ENCODE measurements at regions not wholly inside any gene's neighbourhood (a gene's known extent, or its start where the extent isn't known, plus 50 kb on each side); places are given as distances from the start of the nearest gene placed in this dataset.

- Histone ChIP-seq H3K4me1 (ENCODE audit: control insufficient read depth, insufficient read depth, low read length) (no peaks in the 10 kb centered on the region), H3K4me3 (ENCODE audit: low read length) (no peak overlapping the region), H3K36me3 (ENCODE audit: control insufficient read depth, insufficient read depth, low read length) (no peaks in the 10 kb centered on the region), H3K27me3 (ENCODE audit: control insufficient read depth, insufficient read depth, low read length) (no peaks in the 10 kb centered on the region), H3K9me3 (ENCODE audit: control insufficient read depth, insufficient read depth, low read length) (no peaks in the 10 kb centered on the region), H3K27ac (ENCODE audit: low read length) (no peak overlapping the region)
- no peak overlapping the region for H3K27ac Mint-ChIP-seq
- H3K9me3 Mint-ChIP-seq: peaks cover 2 to 3% of the 10 kb centered on the region in 2 donors
- ATAC-seq (no peak), DNase-seq (no peak)
- no peak overlapping the region for H3K4me3 Mint-ChIP-seq
- no peaks in the 10 kb centered on the region for H3K4me1 Mint-ChIP-seq
- intact Hi-C loops (cut with micrococcal nuclease): no loop called here
- H3K36me3 Mint-ChIP-seq: no peaks in the 10 kb centered on the region
- no peak for TF ChIP-seq CTCF (IDR thresholded peaks at IDR 0.05)
- no peaks in the 10 kb centered on the region for H3K27me3 Mint-ChIP-seq (ENCODE audit: low read depth in 2 of 2)
Observed at GRCh38 chr4:163638909-163639308, 144.4 kb downstream of the TMA16 start.

GRCh38 chr4:163649557-163650091, 155.1 kb downstream of the TMA16 start:
- Histone ChIP-seq H3K4me1 (ENCODE audit: control insufficient read depth, insufficient read depth, low read length) (no peaks in the 10 kb centered on the region), H3K36me3 (ENCODE audit: control insufficient read depth, insufficient read depth, low read length) (no peaks in the 10 kb centered on the region), H3K4me3 (ENCODE audit: low read length) (no peak overlapping the region), H3K27ac (ENCODE audit: low read length) (no peak overlapping the region), H3K9me3 (ENCODE audit: control insufficient read depth, insufficient read depth, low read length) (peaks cover 7% of the 10 kb centered on the region), H3K27me3 (ENCODE audit: control insufficient read depth, insufficient read depth, low read length) (no peaks in the 10 kb centered on the region)
- TF ChIP-seq CTCF (IDR thresholded peaks at IDR 0.05): no peak
- Mint-ChIP-seq H3K27me3 (ENCODE audit: low read depth in 2 of 2) (no peaks in the 10 kb centered on the region), H3K27ac (no peak overlapping the region), H3K4me1 (no peaks in the 10 kb centered on the region), H3K9me3 (peaks cover 12 to 17% of the 10 kb centered on the region in 2 donors), H3K4me3 (no peak overlapping the region), H3K36me3 (peaks cover 13% of the 10 kb centered on the region)
- ATAC-seq (no peak), DNase-seq (no peak)
- intact Hi-C loops (cut with micrococcal nuclease): no loop called here
- WGBS (ENCODE audit: insufficient coverage): 100% methylated on average over 1 of the region's 1 CpG

- Mint-ChIP-seq H3K4me3 (no peak overlapping the region), H3K9me3 (peaks cover 1 to 3% of the 10 kb centered on the region in 2 donors), H3K27me3 (ENCODE audit: low read depth in 2 of 2) (no peaks in the 10 kb centered on the region), H3K27ac (no peak overlapping the region), H3K36me3 (no peaks in the 10 kb centered on the region), H3K4me1 (no peaks in the 10 kb centered on the region)
- Histone ChIP-seq H3K27me3 (ENCODE audit: control insufficient read depth, insufficient read depth, low read length) (no peaks in the 10 kb centered on the region), H3K4me3 (ENCODE audit: low read length) (no peak overlapping the region), H3K4me1 (ENCODE audit: control insufficient read depth, insufficient read depth, low read length) (no peaks in the 10 kb centered on the region), H3K9me3 (ENCODE audit: control insufficient read depth, insufficient read depth, low read length) (no peaks in the 10 kb centered on the region), H3K36me3 (ENCODE audit: control insufficient read depth, insufficient read depth, low read length) (no peaks in the 10 kb centered on the region), H3K27ac (ENCODE audit: low read length) (no peak overlapping the region)
- intact Hi-C loops (cut with micrococcal nuclease): no loop called here
- WGBS (ENCODE audit: insufficient coverage): 91% methylated on average over 1 of the region's 1 CpG
- no peak for ATAC-seq
- TF ChIP-seq CTCF (IDR thresholded peaks at IDR 0.05): no peak
- DNase-seq: no peak
Observed at GRCh38 chr4:163651761-163652160, 157.3 kb downstream of the TMA16 start.

GRCh38 chr4:163654621-163655020, 160.1 kb downstream of the TMA16 start:
- H3K4me3 Mint-ChIP-seq: no peak overlapping the region
- no peaks in the 10 kb centered on the region for H3K36me3 Mint-ChIP-seq
- DNase-seq: no peak
- ATAC-seq: no peak
- H3K27me3 ChIP-seq (ENCODE audit: control insufficient read depth, insufficient read depth, low read length): no peaks in the 10 kb centered on the region
- H3K9me3 Mint-ChIP-seq: peaks cover 0 to 2% of the 10 kb centered on the region in 2 donors
- H3K27ac ChIP-seq (ENCODE audit: low read length): no peak overlapping the region
- H3K36me3 ChIP-seq (ENCODE audit: control insufficient read depth, insufficient read depth, low read length): no peaks in the 10 kb centered on the region
- 100% methylated on average over 1 of the region's 2 CpGs for WGBS (ENCODE audit: insufficient coverage)
- H3K27me3 Mint-ChIP-seq (ENCODE audit: low read depth in 2 of 2): no peaks in the 10 kb centered on the region
- no peaks in the 10 kb centered on the region for H3K4me1 Mint-ChIP-seq
- intact Hi-C loops (cut with micrococcal nuclease): no loop called here
- H3K4me3 ChIP-seq (ENCODE audit: low read length): no peak overlapping the region
- TF ChIP-seq CTCF (IDR thresholded peaks at IDR 0.05): no peak
- H3K9me3 ChIP-seq (ENCODE audit: control insufficient read depth, insufficient read depth, low read length): no peaks in the 10 kb centered on the region
- no peaks in the 10 kb centered on the region for H3K4me1 ChIP-seq (ENCODE audit: control insufficient read depth, insufficient read depth, low read length)
- no peak overlapping the region for H3K27ac Mint-ChIP-seq

All from natural killer cell (primary cell).